ENCODE measurements at regions not wholly inside any gene's neighbourhood (a gene's known extent, or its start where the extent isn't known, plus 50 kb on each side); places are given as distances from the start of the nearest gene placed in this dataset.
A peak's percentile ranks its signal among the peaks of the same experiment; 100 is the strongest.

- no peak for DNase-seq
- Histone ChIP-seq H3K9me3 (ENCODE audit: control insufficient read depth, low read depth, low read length) (no peaks in the 10 kb centered on the region), H3K36me3 (ENCODE audit: control insufficient read depth, insufficient read depth, low read length) (no peaks in the 10 kb centered on the region), H3K4me3 (ENCODE audit: low read length) (no peak overlapping the region), H3K27ac (ENCODE audit: low read length) (no peak overlapping the region), H3K4me1 (ENCODE audit: control insufficient read depth, insufficient read depth, low read length) (no peaks in the 10 kb centered on the region), H3K27me3 (ENCODE audit: control insufficient read depth, insufficient read depth, low read length) (no peaks in the 10 kb centered on the region)
- WGBS (ENCODE audit: insufficient coverage, low lambda C conversion rate) = 100% methylated on average over 2 of the region's 4 CpGs
These were observed 382.1 kb upstream of the TBL1XR1 start for GRCh38 chr3:177579419-177579818.

- Histone ChIP-seq H3K27ac (ENCODE audit: low read length) (no peak overlapping the region), H3K4me1 (ENCODE audit: control insufficient read depth, insufficient read depth, low read length) (no peaks in the 10 kb centered on the region), H3K4me3 (ENCODE audit: low read length) (no peak overlapping the region), H3K36me3 (ENCODE audit: control insufficient read depth, insufficient read depth, low read length) (no peaks in the 10 kb centered on the region), H3K27me3 (ENCODE audit: control insufficient read depth, insufficient read depth, low read length) (no peaks in the 10 kb centered on the region), H3K9me3 (ENCODE audit: control insufficient read depth, low read depth, low read length) (no peaks in the 10 kb centered on the region)
- WGBS (ENCODE audit: insufficient coverage, low lambda C conversion rate) = no CpG with 5 or more reads among the region's 2 CpGs
- no peak for DNase-seq
These were observed 383.2 kb upstream of the TBL1XR1 start for GRCh38 chr3:177580437-177580836.

GRCh38 chr3:177585271-177585670, 388.0 kb upstream of the TBL1XR1 start:
- Histone ChIP-seq H3K27me3 (ENCODE audit: control insufficient read depth, insufficient read depth, low read length) (no peaks in the 10 kb centered on the region), H3K27ac (ENCODE audit: low read length) (no peak overlapping the region), H3K4me1 (ENCODE audit: control insufficient read depth, insufficient read depth, low read length) (peaks cover 8% of the 10 kb centered on the region), H3K4me3 (ENCODE audit: low read length) (no peak overlapping the region), H3K9me3 (ENCODE audit: control insufficient read depth, low read depth, low read length) (no peaks in the 10 kb centered on the region), H3K36me3 (ENCODE audit: control insufficient read depth, insufficient read depth, low read length) (no peaks in the 10 kb centered on the region)
- whole genome bisulfite sequencing (ENCODE audit: insufficient coverage, low lambda C conversion rate) = no CpG with 5 or more reads among the region's 3 CpGs
- no peak for DNase-seq

GRCh38 chr3:177589041-177589650, 391.9 kb upstream of the TBL1XR1 start:
- Histone ChIP-seq H3K27me3 (ENCODE audit: control insufficient read depth, insufficient read depth, low read length) (no peaks in the 10 kb centered on the region), H3K9me3 (ENCODE audit: control insufficient read depth, low read depth, low read length) (no peaks in the 10 kb centered on the region), H3K27ac (ENCODE audit: low read length) (peak overlapping the region; percentile 87), H3K4me1 (ENCODE audit: control insufficient read depth, insufficient read depth, low read length) (peaks cover 26% of the 10 kb centered on the region), H3K36me3 (ENCODE audit: control insufficient read depth, insufficient read depth, low read length) (no peaks in the 10 kb centered on the region), H3K4me3 (ENCODE audit: low read length) (no peak overlapping the region)
- WGBS (ENCODE audit: insufficient coverage, low lambda C conversion rate) = no CpG with 5 or more reads among the region's 3 CpGs
- DNase-seq = no peak

GRCh38 chr3:177589911-177590381, 392.7 kb upstream of the TBL1XR1 start:
- Histone ChIP-seq H3K9me3 (ENCODE audit: control insufficient read depth, low read depth, low read length) (no peaks in the 10 kb centered on the region), H3K36me3 (ENCODE audit: control insufficient read depth, insufficient read depth, low read length) (no peaks in the 10 kb centered on the region), H3K4me3 (ENCODE audit: low read length) (no peak overlapping the region), H3K27ac (ENCODE audit: low read length) (peak overlapping the region; percentile 87), H3K27me3 (ENCODE audit: control insufficient read depth, insufficient read depth, low read length) (no peaks in the 10 kb centered on the region), H3K4me1 (ENCODE audit: control insufficient read depth, insufficient read depth, low read length) (peaks cover 32% of the 10 kb centered on the region)
- DNase-seq = peak; percentile 71 to 85
- 20% methylated on average over 1 of the region's 4 CpGs for WGBS (ENCODE audit: insufficient coverage, low lambda C conversion rate)

- no peak for DNase-seq
- Histone ChIP-seq H3K4me1 (ENCODE audit: control insufficient read depth, insufficient read depth, low read length) (peaks cover 32% of the 10 kb centered on the region), H3K27me3 (ENCODE audit: control insufficient read depth, insufficient read depth, low read length) (no peaks in the 10 kb centered on the region), H3K36me3 (ENCODE audit: control insufficient read depth, insufficient read depth, low read length) (no peaks in the 10 kb centered on the region), H3K9me3 (ENCODE audit: control insufficient read depth, low read depth, low read length) (no peaks in the 10 kb centered on the region), H3K27ac (ENCODE audit: low read length) (no peak overlapping the region), H3K4me3 (ENCODE audit: low read length) (no peak overlapping the region)
- WGBS (ENCODE audit: insufficient coverage, low lambda C conversion rate) = no CpG with 5 or more reads among the region's 1 CpG
These were observed 393.5 kb upstream of the TBL1XR1 start for GRCh38 chr3:177590826-177591225.

GRCh38 chr3:177591379-177591778, 394.1 kb upstream of the TBL1XR1 start:
- Histone ChIP-seq H3K9me3 (ENCODE audit: control insufficient read depth, low read depth, low read length) (no peaks in the 10 kb centered on the region), H3K36me3 (ENCODE audit: control insufficient read depth, insufficient read depth, low read length) (no peaks in the 10 kb centered on the region), H3K27me3 (ENCODE audit: control insufficient read depth, insufficient read depth, low read length) (no peaks in the 10 kb centered on the region), H3K4me1 (ENCODE audit: control insufficient read depth, insufficient read depth, low read length) (peaks cover 36% of the 10 kb centered on the region), H3K27ac (ENCODE audit: low read length) (peak overlapping the region; percentile 17), H3K4me3 (ENCODE audit: low read length) (no peak overlapping the region)
- no peak for DNase-seq
- no CpG with 5 or more reads among the region's 4 CpGs for WGBS (ENCODE audit: insufficient coverage, low lambda C conversion rate)

- Histone ChIP-seq H3K27me3 (ENCODE audit: control insufficient read depth, insufficient read depth, low read length) (no peaks in the 10 kb centered on the region), H3K4me1 (ENCODE audit: control insufficient read depth, insufficient read depth, low read length) (peaks cover 51% of the 10 kb centered on the region), H3K36me3 (ENCODE audit: control insufficient read depth, insufficient read depth, low read length) (no peaks in the 10 kb centered on the region), H3K4me3 (ENCODE audit: low read length) (no peak overlapping the region), H3K9me3 (ENCODE audit: control insufficient read depth, low read depth, low read length) (no peaks in the 10 kb centered on the region), H3K27ac (ENCODE audit: low read length) (peak overlapping the region; percentile 85)
- peak; percentile 88 to 92 for DNase-seq
- WGBS (ENCODE audit: insufficient coverage, low lambda C conversion rate) = no CpG with 5 or more reads among the region's 6 CpGs
These were observed 396.8 kb upstream of the TBL1XR1 start for GRCh38 chr3:177594096-177594495.

GRCh38 chr3:177595530-177596188, 398.4 kb upstream of the TBL1XR1 start:
- WGBS (ENCODE audit: insufficient coverage, low lambda C conversion rate) = 100% methylated on average over 1 of the region's 4 CpGs
- Histone ChIP-seq H3K4me1 (ENCODE audit: control insufficient read depth, insufficient read depth, low read length) (peaks cover 41% of the 10 kb centered on the region), H3K9me3 (ENCODE audit: control insufficient read depth, low read depth, low read length) (no peaks in the 10 kb centered on the region), H3K27me3 (ENCODE audit: control insufficient read depth, insufficient read depth, low read length) (no peaks in the 10 kb centered on the region), H3K27ac (ENCODE audit: low read length) (no peak overlapping the region), H3K36me3 (ENCODE audit: control insufficient read depth, insufficient read depth, low read length) (no peaks in the 10 kb centered on the region), H3K4me3 (ENCODE audit: low read length) (no peak overlapping the region)
- DNase-seq = no peak

- Histone ChIP-seq H3K36me3 (ENCODE audit: control insufficient read depth, insufficient read depth, low read length) (no peaks in the 10 kb centered on the region), H3K27me3 (ENCODE audit: control insufficient read depth, insufficient read depth, low read length) (no peaks in the 10 kb centered on the region), H3K4me1 (ENCODE audit: control insufficient read depth, insufficient read depth, low read length) (peaks cover 34% of the 10 kb centered on the region), H3K9me3 (ENCODE audit: control insufficient read depth, low read depth, low read length) (no peaks in the 10 kb centered on the region), H3K4me3 (ENCODE audit: low read length) (no peak overlapping the region), H3K27ac (ENCODE audit: low read length) (no peak overlapping the region)
- DNase-seq = peak; percentile 45 to 59
- no CpG with 5 or more reads among the region's 3 CpGs for WGBS (ENCODE audit: insufficient coverage, low lambda C conversion rate)
These were observed 399.1 kb upstream of the TBL1XR1 start for GRCh38 chr3:177596248-177596815.

Measured in large intestine (tissue), 3 donors.